ENCODE measurements at regions not wholly inside any gene's neighbourhood (a gene's known extent, or its start where the extent isn't known, plus 50 kb on each side); places are given as distances from the start of the nearest gene placed in this dataset.

GRCh38 chr15:88979674-88980073 lies 66.5 kb upstream of the MFGE8 start:
- no peaks in the 10 kb centered on the region for H3K4me1 ChIP-seq
- 43% methylated on average over 3 of the region's 8 CpGs for WGBS (ENCODE audit: insufficient coverage, low coverage, low lambda C conversion rate, missing lambda C conversion rate)
- H3K4me3 ChIP-seq: no peak overlapping the region
- intact Hi-C loops (cut with DNase I): no loop called here
- H3K27ac ChIP-seq: no peak overlapping the region
- DNase-seq: no peak
- no peak for ATAC-seq
- no peaks in the 10 kb centered on the region for H3K36me3 ChIP-seq
- H3K9me3 ChIP-seq: no peaks in the 10 kb centered on the region
- no peaks in the 10 kb centered on the region for H3K27me3 ChIP-seq
- no peak for TF ChIP-seq POLR2A (IDR thresholded peaks at IDR 0.05)

- TF ChIP-seq POLR2A (IDR thresholded peaks at IDR 0.05) (no peak), CTCF (IDR thresholded peaks at IDR 0.05) (no peak)
- ATAC-seq: no peak
- no peak for DNase-seq
- no peaks in the 10 kb centered on the region for H3K9me3 ChIP-seq
- intact Hi-C loops (cut with DNase I): no loop called here
- H3K27ac ChIP-seq: no peak overlapping the region
- H3K4me3 ChIP-seq: no peak overlapping the region
- no peaks in the 10 kb centered on the region for H3K4me1 ChIP-seq
- no peaks in the 10 kb centered on the region for H3K27me3 ChIP-seq
- H3K36me3 ChIP-seq: no peaks in the 10 kb centered on the region
- WGBS (ENCODE audit: insufficient coverage, low coverage, low lambda C conversion rate, missing lambda C conversion rate): 72% methylated on average over 2 of the region's 4 CpGs
Measured at GRCh38 chr15:88980498-88980897, 67.3 kb upstream of the MFGE8 start.

GRCh38 chr15:88981244-88982215 lies 68.4 kb upstream of the MFGE8 start:
- DNase-seq (no peak), ATAC-seq (no peak)
- H3K9me3 ChIP-seq: no peaks in the 10 kb centered on the region
- H3K27ac ChIP-seq: no peak overlapping the region
- no peaks in the 10 kb centered on the region for H3K4me1 ChIP-seq
- intact Hi-C loops (cut with DNase I): no loop called here
- H3K4me3 ChIP-seq: no peak overlapping the region
- no peaks in the 10 kb centered on the region for H3K36me3 ChIP-seq
- WGBS (ENCODE audit: insufficient coverage, low coverage, low lambda C conversion rate, missing lambda C conversion rate): 63% methylated on average over 15 of the region's 15 CpGs
- TF ChIP-seq CTCF (IDR thresholded peaks at IDR 0.05) (no peak), POLR2A (IDR thresholded peaks at IDR 0.05) (no peak)
- no peaks in the 10 kb centered on the region for H3K27me3 ChIP-seq

GRCh38 chr15:88982304-88982945 lies 69.2 kb upstream of the MFGE8 start:
- TF ChIP-seq POLR2A (IDR thresholded peaks at IDR 0.05): no peak
- no peak for TF ChIP-seq CTCF (IDR thresholded peaks at IDR 0.05)
- WGBS (ENCODE audit: insufficient coverage, low coverage, low lambda C conversion rate, missing lambda C conversion rate): 33% methylated on average over 2 of the region's 7 CpGs
- Histone ChIP-seq H3K4me3 (no peak overlapping the region), H3K9me3 (no peaks in the 10 kb centered on the region), H3K27me3 (no peaks in the 10 kb centered on the region), H3K4me1 (no peaks in the 10 kb centered on the region), H3K27ac (no peak overlapping the region), H3K36me3 (no peaks in the 10 kb centered on the region)
- DNase-seq: no peak
- no peak for ATAC-seq
- intact Hi-C loops (cut with DNase I): no loop called here

- H3K4me3 ChIP-seq: no peak overlapping the region
- no peaks in the 10 kb centered on the region for H3K36me3 ChIP-seq
- intact Hi-C loops (cut with DNase I): no loop called here
- TF ChIP-seq POLR2A (IDR thresholded peaks at IDR 0.05): no peak
- TF ChIP-seq CTCF (IDR thresholded peaks at IDR 0.05): no peak
- DNase-seq (no peak), ATAC-seq (no peak)
- 70% methylated on average over 1 of the region's 2 CpGs for WGBS (ENCODE audit: insufficient coverage, low coverage, low lambda C conversion rate, missing lambda C conversion rate)
- no peaks in the 10 kb centered on the region for H3K9me3 ChIP-seq
- H3K4me1 ChIP-seq: no peaks in the 10 kb centered on the region
- no peaks in the 10 kb centered on the region for H3K27me3 ChIP-seq
- no peak overlapping the region for H3K27ac ChIP-seq
Measured at GRCh38 chr15:88982946-88983342, 69.8 kb upstream of the MFGE8 start.

Measured in right lobe of liver (tissue), 6 donors.